ENCODE measurements at regions not wholly inside any gene's neighbourhood (a gene's known extent, or its start where the extent isn't known, plus 50 kb on each side); places are given as distances from the start of the nearest gene placed in this dataset.
"Not testable (repeated sequence)": the region's sequence is repeated elsewhere in the genome, so short reads cannot be mapped to it uniquely, and the experiment has no call there.

DNA sequence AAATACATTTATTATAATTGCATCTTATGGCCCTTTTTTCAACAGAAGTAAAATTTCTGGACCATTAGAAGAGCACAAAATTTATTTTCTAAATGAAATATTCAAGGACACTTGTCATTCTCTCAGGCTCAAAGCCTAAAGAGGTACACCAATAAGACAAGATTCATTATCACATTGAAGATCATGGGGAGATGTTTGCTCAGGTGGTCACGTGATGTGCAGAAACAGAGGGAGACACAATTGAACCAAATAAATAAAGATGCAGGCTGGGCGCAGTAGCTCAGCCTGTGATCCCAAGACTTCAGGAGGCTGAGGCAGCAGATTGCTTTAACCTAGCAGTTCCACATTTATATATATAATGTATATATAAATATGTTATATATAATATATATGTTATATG is 53.2 kb upstream of the TMEM254 start:
- ATAC-seq: no peak
- no peak overlapping the region for H3K27ac ChIP-seq (ENCODE audit: low read length)
- no peaks in the 10 kb centered on the region for H3K36me3 ChIP-seq (ENCODE audit: low read depth, low read length)
- no peak overlapping the region for H3K4me2 ChIP-seq (ENCODE audit: low read length)
- intact Hi-C loops (cut with micrococcal nuclease): no loop called here
- H2AFZ ChIP-seq (ENCODE audit: low read length): no peak overlapping the region
- H4K20me1 ChIP-seq (ENCODE audit: low read length): no peaks in the 10 kb centered on the region
- ChIA-PET POLR2A (ENCODE audit: unreplicated experiment) (no interaction called here), CTCF (interaction anchor here (0.6 kb wide), 1 partner anchor 61 kb away, joined by 4 read pairs; no protein-coding TSS in a partner anchor)
- no peaks in the 10 kb centered on the region for H3K4me1 ChIP-seq (ENCODE audit: insufficient read depth, low read length)
- H3K9me2 ChIP-seq (replicated peaks; ENCODE audit: low read length): no peaks in the 10 kb centered on the region
- H3K9ac ChIP-seq (ENCODE audit: low read length): no peak overlapping the region
- no peak for TF ChIP-seq EZH2 (IDR thresholded peaks at IDR 0.05; ENCODE audit: low read length, unreplicated experiment)
- TF ChIP-seq, protein P1, sequence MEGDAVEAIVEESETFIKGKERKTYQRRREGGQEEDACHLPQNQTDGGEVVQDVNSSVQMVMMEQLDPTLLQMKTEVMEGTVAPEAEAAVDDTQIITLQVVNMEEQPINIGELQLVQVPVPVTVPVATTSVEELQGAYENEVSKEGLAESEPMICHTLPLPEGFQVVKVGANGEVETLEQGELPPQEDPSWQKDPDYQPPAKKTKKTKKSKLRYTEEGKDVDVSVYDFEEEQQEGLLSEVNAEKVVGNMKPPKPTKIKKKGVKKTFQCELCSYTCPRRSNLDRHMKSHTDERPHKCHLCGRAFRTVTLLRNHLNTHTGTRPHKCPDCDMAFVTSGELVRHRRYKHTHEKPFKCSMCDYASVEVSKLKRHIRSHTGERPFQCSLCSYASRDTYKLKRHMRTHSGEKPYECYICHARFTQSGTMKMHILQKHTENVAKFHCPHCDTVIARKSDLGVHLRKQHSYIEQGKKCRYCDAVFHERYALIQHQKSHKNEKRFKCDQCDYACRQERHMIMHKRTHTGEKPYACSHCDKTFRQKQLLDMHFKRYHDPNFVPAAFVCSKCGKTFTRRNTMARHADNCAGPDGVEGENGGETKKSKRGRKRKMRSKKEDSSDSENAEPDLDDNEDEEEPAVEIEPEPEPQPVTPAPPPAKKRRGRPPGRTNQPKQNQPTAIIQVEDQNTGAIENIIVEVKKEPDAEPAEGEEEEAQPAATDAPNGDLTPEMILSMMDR (conservative IDR thresholded peaks at IDR 0.05; ENCODE audit: low read depth, low read length): no peak
- TF ChIP-seq EZH2phosphoT487 (IDR thresholded peaks at IDR 0.05; ENCODE audit: borderline replicate concordance, low read length): no peak
- H3K4me3 ChIP-seq (ENCODE audit: low read length): no peak overlapping the region
- no TSS peak for BruUV-seq (replicated peaks)
- no peak for DNase-seq
- H3F3A ChIP-seq (ENCODE audit: low read length, unreplicated experiment): no peaks in the 10 kb centered on the region
- no peaks in the 10 kb centered on the region for H3K9me3 ChIP-seq (ENCODE audit: low read length)
- no peaks in the 10 kb centered on the region for H3K79me2 ChIP-seq (ENCODE audit: low read length)
- H3K27me3 ChIP-seq (ENCODE audit: low read length): no peaks in the 10 kb centered on the region

DNA sequence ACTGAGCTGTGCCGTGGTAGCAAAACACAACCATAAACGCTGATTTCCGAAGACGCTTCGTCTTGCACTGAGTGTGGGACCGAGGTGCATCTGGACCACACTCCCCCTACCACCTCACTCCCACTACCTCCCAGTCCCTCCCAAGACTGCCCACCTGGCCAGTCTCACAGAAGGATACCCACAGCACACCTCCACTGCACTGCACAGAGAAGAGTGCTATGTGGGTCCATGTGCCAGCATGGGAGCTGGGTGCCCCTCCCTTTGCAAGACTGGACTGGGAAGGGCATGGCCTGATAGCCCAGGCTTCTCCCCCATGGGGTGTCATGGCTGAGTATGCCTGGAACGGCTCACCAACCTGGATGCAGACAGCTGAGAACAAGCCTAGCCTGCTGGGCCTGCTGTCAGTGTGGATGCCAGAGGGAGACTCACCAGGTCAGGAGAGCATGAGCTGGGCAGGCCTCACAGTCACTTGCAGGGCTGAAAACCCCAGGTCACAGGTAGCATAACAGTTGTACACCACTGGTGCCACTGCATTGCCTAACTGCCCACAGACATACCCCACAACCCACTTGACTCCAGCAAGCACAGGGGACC is 56.0 kb upstream of the TMEM254 start:
- H2AFZ ChIP-seq (ENCODE audit: low read length); H3F3A ChIP-seq (ENCODE audit: low read length, unreplicated experiment); BruUV-seq (replicated peaks); POLR2A ChIA-PET (ENCODE audit: unreplicated experiment); H3K4me3 ChIP-seq (ENCODE audit: low read length); intact Hi-C loops (cut with micrococcal nuclease); H3K79me2 ChIP-seq (ENCODE audit: low read length); H3K9ac ChIP-seq (ENCODE audit: low read length); H4K20me1 ChIP-seq (ENCODE audit: low read length); H3K27me3 ChIP-seq (ENCODE audit: low read length); CTCF ChIA-PET; H3K27ac ChIP-seq (ENCODE audit: low read length); H3K36me3 ChIP-seq (ENCODE audit: low read depth, low read length); H3K9me2 ChIP-seq (replicated peaks; ENCODE audit: low read length); H3K4me2 ChIP-seq (ENCODE audit: low read length); H3K9me3 ChIP-seq (ENCODE audit: low read length); H3K4me1 ChIP-seq (ENCODE audit: insufficient read depth, low read length); ATAC-seq; DNase-seq: not testable (repeated sequence)

DNA sequence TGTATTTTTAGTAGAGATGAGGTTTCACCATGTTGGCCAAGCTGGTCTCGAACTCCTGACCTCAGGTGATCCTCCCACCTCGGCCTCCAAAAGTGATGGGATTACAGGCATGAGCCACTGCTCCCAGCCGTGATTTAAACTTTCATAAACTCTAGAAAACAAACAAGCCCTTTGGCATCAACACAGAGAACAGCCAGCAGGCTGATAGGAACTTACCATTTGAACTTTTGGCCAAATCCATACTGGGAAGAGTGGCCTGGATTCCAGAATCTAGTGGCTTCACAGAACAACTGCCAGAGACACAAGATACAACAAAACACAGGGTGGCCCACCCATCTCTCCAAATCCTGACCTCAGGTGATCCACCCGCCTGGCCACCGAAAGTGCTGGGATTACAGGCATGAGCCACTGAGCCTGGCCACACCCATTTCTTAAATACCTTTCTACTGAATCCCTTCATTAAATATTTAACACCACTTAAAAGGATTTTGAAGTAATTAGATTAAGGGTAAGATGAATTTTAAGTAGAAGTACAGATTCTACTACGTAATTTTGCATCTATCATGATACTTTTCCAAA is 60.0 kb upstream of the TMEM254 start:
- H3K4me2 ChIP-seq (ENCODE audit: low read length); H4K20me1 ChIP-seq (ENCODE audit: low read length); H3F3A ChIP-seq (ENCODE audit: low read length, unreplicated experiment); CTCF ChIA-PET; H3K4me3 ChIP-seq (ENCODE audit: low read length); H3K9me2 ChIP-seq (replicated peaks; ENCODE audit: low read length); intact Hi-C loops (cut with micrococcal nuclease); H3K27me3 ChIP-seq (ENCODE audit: low read length); H3K36me3 ChIP-seq (ENCODE audit: low read depth, low read length); H3K9ac ChIP-seq (ENCODE audit: low read length); ATAC-seq; DNase-seq; H3K4me1 ChIP-seq (ENCODE audit: insufficient read depth, low read length); BruUV-seq (replicated peaks); H3K27ac ChIP-seq (ENCODE audit: low read length); H2AFZ ChIP-seq (ENCODE audit: low read length); H3K9me3 ChIP-seq (ENCODE audit: low read length); H3K79me2 ChIP-seq (ENCODE audit: low read length); POLR2A ChIA-PET (ENCODE audit: unreplicated experiment): not testable (repeated sequence)

DNA sequence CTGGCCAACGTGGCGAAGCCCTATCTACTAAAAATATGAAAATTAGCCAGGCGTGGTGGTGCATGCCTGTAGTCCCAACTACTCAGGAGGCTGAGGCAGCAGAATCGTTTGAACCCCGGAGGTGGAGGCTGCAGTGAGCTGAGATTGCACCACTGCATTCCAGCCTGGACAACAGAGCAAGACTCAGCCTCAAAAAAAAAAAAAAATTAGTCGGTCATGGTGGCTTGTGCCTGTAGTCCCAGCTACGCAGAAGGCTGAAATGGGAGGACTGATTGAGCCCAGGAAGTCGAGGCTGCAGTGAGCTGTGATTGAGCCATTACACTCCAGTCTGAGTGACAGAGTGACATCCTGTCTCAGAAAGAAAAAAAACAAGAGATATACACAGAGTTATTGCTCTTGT is 61.3 kb upstream of the TMEM254 start:
- POLR2A ChIA-PET (ENCODE audit: unreplicated experiment); DNase-seq; BruUV-seq (replicated peaks); H3K4me3 ChIP-seq (ENCODE audit: low read length); intact Hi-C loops (cut with micrococcal nuclease); H3K9me3 ChIP-seq (ENCODE audit: low read length); H3K27ac ChIP-seq (ENCODE audit: low read length); H3F3A ChIP-seq (ENCODE audit: low read length, unreplicated experiment); H4K20me1 ChIP-seq (ENCODE audit: low read length); H3K27me3 ChIP-seq (ENCODE audit: low read length); H2AFZ ChIP-seq (ENCODE audit: low read length); H3K36me3 ChIP-seq (ENCODE audit: low read depth, low read length); H3K4me1 ChIP-seq (ENCODE audit: insufficient read depth, low read length); H3K9ac ChIP-seq (ENCODE audit: low read length); H3K9me2 ChIP-seq (replicated peaks; ENCODE audit: low read length); H3K79me2 ChIP-seq (ENCODE audit: low read length); ATAC-seq; H3K4me2 ChIP-seq (ENCODE audit: low read length): not testable (repeated sequence)
- CTCF ChIA-PET: interaction anchor here (0.7 kb wide), 1 partner anchor 12 kb away, joined by 3 read pairs; no protein-coding TSS in a partner anchor

All from PC-3 (cell line).